ENCODE measurements at regions not wholly inside any gene's neighbourhood (a gene's known extent, or its start where the extent isn't known, plus 50 kb on each side); places are given as distances from the start of the nearest gene placed in this dataset.

DNA sequence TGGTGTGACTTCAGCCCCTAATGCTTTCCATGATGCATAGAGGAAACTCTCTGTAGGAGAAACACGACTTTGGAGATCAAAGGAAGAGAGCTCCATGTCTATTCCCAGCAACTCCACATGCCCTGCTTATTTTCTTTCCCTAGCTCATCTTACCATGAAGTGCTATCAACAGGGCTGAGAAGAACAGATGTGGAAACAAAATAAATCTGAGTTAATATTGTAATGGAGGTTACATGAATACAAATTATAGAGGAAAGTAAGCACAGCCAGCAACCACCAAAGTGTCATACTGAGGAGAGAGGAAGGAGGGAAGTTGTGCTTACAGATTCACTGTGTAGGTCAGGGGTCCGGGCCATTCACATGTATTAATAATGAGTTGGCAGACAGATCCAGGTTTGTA is 157.5 kb downstream of the RFPL4B start:
- no peak for TF ChIP-seq POLR2A (IDR thresholded peaks at IDR 0.05; ENCODE audit: low read length)
- TF ChIP-seq GATA1 (IDR thresholded peaks at IDR 0.05; ENCODE audit: low read depth, low read length), result no peak
